GM21447 (cell line): ENCODE measurements at regions not wholly inside any gene's neighbourhood (a gene's known extent, or its start where the extent isn't known, plus 50 kb on each side); places are given as distances from the start of the nearest gene placed in this dataset.

ENCODE experiments used
- ATAC-seq: cut with Tn5 transposase; IDR thresholded peaks from one replicate; pipeline ENCODE4 v1.9.1; 2021; ENCODE audit not compliant: unreplicated experiment

DNA sequence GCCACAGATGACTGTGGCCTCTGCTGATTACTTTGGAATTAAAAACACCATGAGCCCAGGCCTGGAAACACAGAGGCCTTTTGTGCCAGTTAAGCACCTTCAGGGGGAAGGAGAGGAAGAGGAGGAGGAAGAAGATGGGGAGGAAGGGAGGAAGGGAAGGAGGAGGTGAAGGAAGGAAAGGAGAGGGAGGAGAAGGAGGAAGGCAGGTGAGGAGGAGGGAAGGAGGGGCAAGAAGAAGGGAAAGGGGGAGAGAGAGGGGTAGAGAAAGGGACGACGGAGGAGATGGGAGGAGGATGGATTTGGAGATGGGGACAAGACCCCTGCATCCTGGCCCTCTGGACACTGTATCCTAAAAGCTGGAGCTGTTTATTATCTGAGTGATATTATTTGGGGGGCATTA lies 231.0 kb downstream of the UQCRFS1 start:
- no peak for ATAC-seq

DNA sequence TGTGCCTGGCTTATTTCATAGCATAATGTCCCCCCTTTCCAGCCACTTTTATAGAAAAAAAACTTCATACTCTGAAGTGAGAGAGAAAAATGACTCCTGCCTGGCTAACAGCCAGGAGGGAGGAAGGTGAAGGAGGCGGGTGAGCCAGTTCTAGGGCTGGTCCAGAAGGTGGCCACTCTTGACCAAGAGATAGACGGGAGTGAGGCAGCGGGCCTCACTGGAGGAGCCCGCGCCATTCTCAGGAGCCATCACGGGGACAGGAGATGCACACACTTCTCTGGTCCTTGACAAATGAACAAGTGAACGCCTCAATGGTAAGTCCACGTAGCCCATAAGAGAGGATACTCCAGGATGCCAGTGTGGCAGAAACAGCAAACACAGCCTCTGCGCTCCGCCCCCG lies 231.4 kb downstream of the UQCRFS1 start:
- ATAC-seq: no peak

- no peak for ATAC-seq
These were observed 232.6 kb downstream of the UQCRFS1 start for GRCh38 chr19:28980236-28980868.

DNA sequence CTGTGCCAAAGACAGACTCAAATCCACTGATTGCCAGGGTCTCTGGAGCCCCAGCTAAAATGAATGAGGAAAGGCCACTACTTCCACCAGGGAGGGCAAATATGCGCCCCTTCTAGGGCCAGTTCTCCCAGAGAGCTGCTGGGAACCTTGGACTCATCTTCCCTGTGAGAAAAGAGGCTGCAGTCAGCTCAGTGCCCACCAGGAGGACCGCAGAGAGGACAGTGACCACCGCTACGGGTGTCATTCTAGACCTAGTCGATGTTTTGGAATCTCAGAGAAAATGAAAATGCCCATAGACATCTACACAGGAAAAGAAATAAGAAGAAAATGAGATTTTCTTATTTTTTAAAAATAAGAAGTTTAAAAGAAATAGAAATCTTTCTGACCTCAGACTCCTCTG lies 235.1 kb downstream of the UQCRFS1 start:
- ATAC-seq: no peak

GRCh38 chr19:28972058-28972852 lies 240.7 kb downstream of the UQCRFS1 start:
- no peak for ATAC-seq

- ATAC-seq: no peak
These were observed 241.4 kb downstream of the UQCRFS1 start for GRCh38 chr19:28971513-28971912.

- no peak for ATAC-seq
These were observed 241.9 kb downstream of the UQCRFS1 start for GRCh38 chr19:28971049-28971448.

DNA sequence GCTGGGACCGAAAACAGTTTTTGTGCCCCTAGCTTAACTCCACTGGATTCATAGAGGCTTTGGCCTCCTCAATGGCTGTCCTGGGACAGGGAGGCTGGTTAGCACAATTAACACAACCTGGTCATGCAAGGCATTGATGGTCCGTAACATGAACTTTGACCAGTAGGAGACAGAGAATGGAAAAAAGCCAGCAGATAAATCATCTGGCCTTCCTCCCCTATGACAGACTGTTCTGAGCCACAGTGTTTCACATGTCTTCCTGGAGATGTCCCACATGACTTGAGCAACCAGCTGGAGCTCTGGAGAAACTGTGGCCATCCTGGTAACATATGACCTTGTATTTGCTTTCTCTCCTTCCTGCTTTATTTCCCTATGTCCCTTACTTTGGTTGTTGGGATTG lies 244.2 kb downstream of the UQCRFS1 start:
- ATAC-seq: no peak

DNA sequence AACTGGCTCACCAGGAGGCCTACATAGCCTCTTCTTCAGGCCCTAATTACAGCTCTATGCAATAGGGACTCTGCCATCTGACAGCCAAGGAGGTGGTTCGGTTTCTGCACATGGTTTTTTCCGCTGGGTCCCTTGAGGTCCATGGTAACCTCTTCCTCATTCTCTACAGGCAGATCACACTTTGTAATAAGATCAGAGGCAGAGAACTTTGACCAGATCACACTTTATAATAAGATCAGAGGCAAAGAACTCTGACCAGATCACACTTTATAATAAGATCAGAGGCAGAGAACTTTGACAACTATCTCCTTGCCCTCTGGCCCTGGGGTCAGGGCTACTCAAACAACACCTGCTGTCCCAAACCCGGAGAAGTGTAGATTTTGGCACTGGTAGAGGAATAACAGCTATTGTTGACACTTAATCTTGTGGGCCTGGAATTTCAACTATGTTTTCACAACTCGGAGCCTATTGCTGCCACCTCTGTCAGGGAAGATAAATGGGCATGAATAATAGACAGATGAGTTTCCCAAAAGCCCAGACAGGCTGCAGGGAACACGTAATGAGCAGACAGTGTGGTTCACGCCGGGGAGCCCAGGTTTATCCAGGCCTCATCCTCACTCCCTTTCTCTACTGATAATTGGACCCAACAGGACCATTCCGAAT lies 246.1 kb downstream of the UQCRFS1 start:
- ATAC-seq: no peak

DNA sequence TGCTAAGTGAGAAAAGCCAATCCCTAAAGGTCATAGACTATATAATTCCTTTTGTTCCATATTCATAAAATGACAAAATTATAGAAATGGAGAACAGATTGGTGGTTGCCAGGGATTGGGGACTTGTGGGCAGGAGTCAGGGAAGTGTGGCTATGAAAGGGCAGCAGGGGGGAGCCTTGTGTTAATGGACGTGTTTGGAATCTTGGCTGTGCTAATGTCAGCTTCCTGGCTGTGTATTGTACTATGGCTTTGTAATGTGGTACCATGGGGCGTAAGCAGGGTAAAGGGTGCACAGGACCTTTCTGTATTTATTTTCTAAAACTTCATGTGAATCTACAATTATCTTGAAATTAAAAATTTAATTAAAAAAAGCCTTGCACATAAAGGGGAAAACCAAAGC lies 248.5 kb downstream of the UQCRFS1 start:
- ATAC-seq: no peak

DNA sequence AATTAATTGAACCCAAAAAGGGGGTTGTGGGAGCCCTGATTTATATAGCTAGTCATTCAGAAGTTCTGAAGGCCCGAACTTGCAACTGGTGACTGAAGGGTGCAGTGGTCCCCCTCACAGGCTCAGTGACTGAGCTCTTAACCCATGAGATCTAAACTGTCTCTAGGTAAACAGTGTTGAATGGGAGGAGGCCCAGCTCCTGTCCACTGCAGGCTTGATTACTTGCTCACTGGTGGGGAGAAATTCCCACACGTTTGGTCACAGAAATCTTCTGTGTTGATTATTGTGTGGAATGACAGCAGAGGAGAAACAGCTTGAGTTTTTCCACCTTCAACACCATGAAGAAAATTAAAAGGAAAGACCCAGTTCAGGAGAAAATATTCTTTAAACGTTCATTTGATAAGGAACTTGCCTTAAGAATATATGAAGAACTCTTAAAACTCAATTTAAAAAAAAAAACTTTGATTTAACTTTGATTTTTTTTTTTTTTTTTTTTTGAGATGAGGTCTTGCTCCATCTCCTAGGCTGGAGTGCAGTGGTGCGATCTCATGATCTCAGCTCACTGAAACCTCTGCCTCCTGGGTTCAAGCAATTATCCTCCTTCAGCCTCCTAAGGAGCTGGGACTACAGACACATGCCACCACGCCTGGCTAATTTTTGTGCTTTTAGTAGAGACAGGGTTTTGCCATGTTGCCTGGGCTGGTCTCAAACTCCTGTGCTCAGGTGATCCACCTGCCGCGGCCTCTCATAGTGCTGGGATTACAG lies 249.3 kb downstream of the UQCRFS1 start:
- no peak for ATAC-seq

DNA sequence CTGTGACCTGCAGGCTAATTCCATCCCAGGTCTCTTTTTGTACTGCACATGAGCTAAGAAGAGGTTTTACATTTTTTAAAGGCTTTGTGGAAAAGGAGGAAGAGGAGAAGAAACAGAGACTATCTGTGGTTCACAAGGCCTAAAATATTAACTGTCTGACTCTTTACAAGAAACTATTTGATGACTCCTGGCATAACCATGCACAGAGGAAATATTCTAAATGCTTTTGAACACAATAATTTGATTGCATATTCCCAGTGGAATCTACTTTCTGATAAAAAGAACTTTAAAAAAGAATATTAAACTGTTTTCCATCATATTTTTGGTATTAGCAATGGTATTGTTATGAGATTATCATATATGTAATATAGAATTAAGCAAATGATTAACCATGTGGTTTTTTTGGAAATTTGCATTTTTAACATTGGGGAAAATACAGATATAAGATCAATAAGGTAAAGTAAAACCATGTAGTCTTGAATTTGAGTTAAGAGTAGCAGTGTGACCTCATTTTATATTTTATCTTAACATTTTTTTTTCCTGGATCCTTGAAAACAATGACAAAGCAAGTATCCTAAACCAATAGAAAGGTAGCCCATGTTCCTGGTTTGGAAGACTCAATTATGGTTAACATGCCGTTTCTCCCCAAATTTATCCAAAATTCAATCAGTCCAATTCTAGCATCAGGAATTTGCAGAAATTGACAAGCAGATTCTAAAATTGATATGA lies 251.0 kb downstream of the UQCRFS1 start:
- ATAC-seq: no peak

GRCh38 chr19:28960986-28961705 lies 251.8 kb downstream of the UQCRFS1 start:
- no peak for ATAC-seq

GRCh38 chr19:28960586-28960985 lies 252.4 kb downstream of the UQCRFS1 start:
- no peak for ATAC-seq

GRCh38 chr19:28956961-28957360 lies 256.0 kb downstream of the UQCRFS1 start:
- ATAC-seq: no peak

GRCh38 chr19:28956421-28956820 lies 256.5 kb downstream of the UQCRFS1 start:
- no peak for ATAC-seq

DNA sequence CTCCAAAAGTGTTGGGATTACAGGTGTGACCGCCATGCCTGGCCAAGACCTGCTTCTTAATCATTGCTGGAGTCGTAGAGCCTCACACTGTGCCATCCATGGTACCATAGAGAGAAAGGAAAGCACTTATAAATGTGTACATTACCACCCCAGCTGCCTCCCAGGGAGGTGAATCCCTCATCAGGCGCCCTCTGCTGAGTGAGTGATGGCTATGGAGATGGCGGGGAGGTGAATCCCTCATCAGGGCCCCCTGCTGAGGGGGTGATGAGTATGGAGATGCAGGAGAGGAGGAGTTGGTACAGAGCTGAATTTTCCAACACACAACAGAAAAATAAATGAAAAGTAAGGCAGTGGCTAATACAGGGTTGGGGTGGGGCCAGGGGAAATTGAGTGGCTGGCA lies 263.4 kb downstream of the UQCRFS1 start:
- ATAC-seq: no peak

GRCh38 chr19:28949027-28949426 lies 263.9 kb downstream of the UQCRFS1 start:
- no peak for ATAC-seq

- ATAC-seq: no peak
These were observed 264.4 kb downstream of the UQCRFS1 start for GRCh38 chr19:28948566-28948965.

DNA sequence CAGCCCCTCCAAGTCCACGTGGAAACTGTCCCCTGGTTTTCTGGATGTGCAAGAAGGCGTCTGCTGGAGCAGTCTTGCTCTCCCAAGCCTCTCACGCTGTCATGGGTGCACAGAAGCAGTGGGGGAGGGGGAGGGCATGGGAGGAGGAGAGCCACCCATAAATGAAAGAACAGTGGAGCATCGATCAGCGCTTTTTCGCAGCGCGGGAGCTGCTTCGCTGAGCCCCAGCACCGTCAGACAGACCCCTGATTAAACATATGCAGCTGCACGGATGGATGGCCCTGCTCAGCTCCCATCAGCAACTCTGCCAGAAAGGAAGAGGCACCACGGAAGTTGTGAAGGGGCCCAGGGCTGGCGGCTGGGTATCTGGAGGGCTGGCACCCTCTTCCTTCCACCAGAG lies 264.9 kb downstream of the UQCRFS1 start:
- ATAC-seq: no peak
